ENCODE measurements at regions not wholly inside any gene's neighbourhood (a gene's known extent, or its start where the extent isn't known, plus 50 kb on each side); places are given as distances from the start of the nearest gene placed in this dataset.
"Not testable (repeated sequence)": the region's sequence is repeated elsewhere in the genome, so short reads cannot be mapped to it uniquely, and the experiment has no call there.

- DNase-seq (ENCODE audit: low spot score); H3K27ac Mint-ChIP-seq; intact Hi-C loops (cut with micrococcal nuclease); H3K4me3 Mint-ChIP-seq (ENCODE audit: low read depth): not testable (repeated sequence)
- H3K36me3 Mint-ChIP-seq (ENCODE audit: low read depth), result peaks cover 12% of the 10 kb centered on the region
- peaks cover 15% of the 10 kb centered on the region for H3K4me1 Mint-ChIP-seq (ENCODE audit: low read depth)
- H3K27me3 Mint-ChIP-seq (ENCODE audit: low read depth), result peaks cover 15% of the 10 kb centered on the region
- H3K9me3 Mint-ChIP-seq, result peaks cover 27% of the 10 kb centered on the region
These were observed 1464.1 kb downstream of the FOXD4L5 start for GRCh38 chr9:63820882-63821281.

DNA sequence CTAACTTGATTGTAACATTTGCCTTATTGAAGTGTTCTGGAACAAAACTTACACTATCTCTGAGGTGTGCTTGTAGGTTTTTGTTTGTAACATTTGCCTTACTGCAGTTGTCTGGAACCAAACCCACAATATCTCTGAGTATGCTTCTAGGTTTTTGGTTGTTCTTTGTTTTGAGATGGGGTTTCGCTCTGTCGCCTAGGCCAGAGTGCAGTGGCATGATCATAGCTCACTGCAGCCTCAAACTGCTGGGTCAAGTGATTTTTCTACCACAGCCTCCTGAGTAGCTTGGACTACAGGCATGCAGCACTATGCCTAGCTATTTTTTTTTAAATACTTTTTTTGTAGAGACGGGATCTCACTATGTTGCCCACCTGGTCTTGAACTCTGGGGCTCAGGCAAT, 1464.6 kb downstream of the FOXD4L5 start:
- DNase-seq (ENCODE audit: low spot score); H3K27ac Mint-ChIP-seq; intact Hi-C loops (cut with micrococcal nuclease); H3K4me3 Mint-ChIP-seq (ENCODE audit: low read depth): not testable (repeated sequence)
- peaks cover 29% of the 10 kb centered on the region for H3K9me3 Mint-ChIP-seq
- H3K27me3 Mint-ChIP-seq (ENCODE audit: low read depth), result peaks cover 15% of the 10 kb centered on the region
- H3K36me3 Mint-ChIP-seq (ENCODE audit: low read depth), result peaks cover 13% of the 10 kb centered on the region
- peaks cover 15% of the 10 kb centered on the region for H3K4me1 Mint-ChIP-seq (ENCODE audit: low read depth)

DNA sequence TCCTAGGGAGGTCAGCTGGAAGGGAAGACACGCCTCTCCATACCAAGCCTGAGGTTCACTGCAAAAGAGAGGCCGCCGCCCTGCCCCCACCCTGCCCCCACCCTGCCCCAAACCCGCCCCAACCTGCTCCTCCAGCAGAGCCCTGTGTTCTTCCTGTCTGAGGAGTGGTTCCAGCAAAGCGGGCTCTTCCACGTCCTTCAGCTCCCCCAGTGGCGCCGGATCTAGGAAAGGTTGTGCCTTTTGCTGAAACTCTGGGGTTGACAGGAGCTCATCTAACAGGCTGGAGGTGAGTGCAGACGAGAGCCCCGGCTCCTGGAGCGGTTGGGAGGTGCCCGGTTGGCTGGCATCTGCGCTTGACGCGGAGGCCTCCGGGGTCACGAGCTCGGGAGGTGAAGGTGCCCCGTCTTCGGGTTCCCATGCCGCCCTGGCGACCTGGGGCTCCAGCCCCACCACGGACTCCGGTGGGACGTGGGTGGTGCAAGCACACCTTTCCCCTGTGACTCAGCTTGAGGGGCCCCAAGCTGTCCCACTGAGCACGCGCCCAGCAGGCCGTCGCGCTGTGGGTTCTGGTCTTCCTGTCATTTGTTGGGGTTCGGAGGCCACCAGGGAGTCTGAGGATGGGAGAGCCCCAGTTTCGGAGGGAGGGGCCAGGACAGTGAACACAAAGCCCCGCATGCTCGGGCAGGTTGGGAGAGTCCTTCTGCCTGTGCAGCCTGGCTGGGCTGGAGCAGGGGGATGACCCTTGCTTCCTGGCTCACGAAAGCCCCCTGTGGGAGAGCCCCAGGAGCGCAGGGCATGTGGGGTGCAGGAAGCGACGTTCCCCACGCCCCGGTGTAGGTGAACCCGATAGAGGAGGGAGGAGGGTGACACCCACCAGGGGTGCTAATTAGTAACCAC, 1467.1 kb downstream of the FOXD4L5 start:
- peak; percentile 65 for DNase-seq (ENCODE audit: low spot score)
- H3K36me3 Mint-ChIP-seq (ENCODE audit: low read depth), result peaks cover 10% of the 10 kb centered on the region
- H3K27me3 Mint-ChIP-seq (ENCODE audit: low read depth), result peaks cover 15% of the 10 kb centered on the region
- H3K27ac Mint-ChIP-seq, result peak overlapping the region; percentile 30
- intact Hi-C loops (cut with micrococcal nuclease), result no loop called here
- H3K4me3 Mint-ChIP-seq (ENCODE audit: low read depth), result peak overlapping the region; percentile 72
- peaks cover 32% of the 10 kb centered on the region for H3K9me3 Mint-ChIP-seq
- H3K4me1 Mint-ChIP-seq (ENCODE audit: low read depth), result peaks cover 15% of the 10 kb centered on the region

DNA sequence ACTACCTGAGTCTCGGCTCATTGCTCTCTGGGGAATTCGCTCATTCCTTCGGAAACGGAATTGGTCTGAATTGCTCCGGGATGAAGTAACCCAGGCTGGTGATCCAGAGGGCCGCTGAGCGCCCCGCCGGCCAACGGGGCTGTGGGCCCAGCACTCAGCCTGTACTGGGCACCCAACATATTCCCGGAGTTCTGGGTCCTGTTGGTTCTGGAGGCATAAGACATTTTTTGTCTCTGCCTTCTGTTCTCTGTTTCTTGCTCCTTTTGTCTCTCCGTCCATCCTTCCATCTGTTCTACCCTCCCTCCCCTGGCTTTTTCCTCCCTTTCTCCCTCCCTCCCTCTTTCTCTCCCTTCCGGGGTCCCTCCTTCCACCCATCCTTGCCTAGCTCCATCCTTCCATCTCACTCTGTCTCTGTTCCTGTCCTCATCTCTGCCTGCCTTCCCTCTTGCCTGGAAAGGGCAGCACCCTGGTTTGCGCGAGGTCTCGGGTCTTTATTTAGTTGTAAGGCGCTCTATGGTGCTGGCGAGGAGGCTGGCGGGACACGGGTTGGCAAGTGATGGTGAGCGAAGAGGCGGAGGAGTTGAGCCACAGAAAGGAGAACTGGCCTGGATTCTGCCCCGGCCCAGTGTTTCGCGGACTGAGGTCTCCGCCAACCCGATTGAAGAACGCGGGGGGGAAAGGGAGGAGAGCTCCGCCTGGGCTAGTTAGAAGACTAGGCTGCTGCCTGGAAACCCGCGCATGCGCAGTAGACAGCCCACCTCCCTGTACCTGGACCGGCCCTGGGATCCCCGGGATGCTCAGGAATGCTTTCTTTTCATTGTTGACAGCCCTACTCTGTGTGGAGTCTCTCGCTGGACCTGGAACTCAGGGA, 1468.0 kb downstream of the FOXD4L5 start:
- H3K36me3 Mint-ChIP-seq (ENCODE audit: low read depth), result peaks cover 10% of the 10 kb centered on the region

GRCh38 chr9:63814970-63815669, 1469.9 kb downstream of the FOXD4L5 start:
- intact Hi-C loops (cut with micrococcal nuclease); H3K27ac Mint-ChIP-seq; H3K4me3 Mint-ChIP-seq (ENCODE audit: low read depth); DNase-seq (ENCODE audit: low spot score); H3K36me3 Mint-ChIP-seq (ENCODE audit: low read depth): not testable (repeated sequence)
- Mint-ChIP-seq H3K27me3 (ENCODE audit: low read depth) (peaks cover 15% of the 10 kb centered on the region), H3K4me1 (ENCODE audit: low read depth) (peaks cover 15% of the 10 kb centered on the region), H3K9me3 (peaks cover 30% of the 10 kb centered on the region)

More for the DNA sequence above, 1468.0 kb downstream of the FOXD4L5 start:
- intact Hi-C loops (cut with micrococcal nuclease), result no loop called here
- Mint-ChIP-seq H3K9me3 (peaks cover 28% of the 10 kb centered on the region), H3K27ac (peak overlapping the region; percentile 58), H3K4me1 (ENCODE audit: low read depth) (peaks cover 15% of the 10 kb centered on the region), H3K27me3 (ENCODE audit: low read depth) (peaks cover 15% of the 10 kb centered on the region), H3K4me3 (ENCODE audit: low read depth) (peak overlapping the region; percentile 72)
- DNase-seq (ENCODE audit: low spot score), result peak; percentile 51

DNA sequence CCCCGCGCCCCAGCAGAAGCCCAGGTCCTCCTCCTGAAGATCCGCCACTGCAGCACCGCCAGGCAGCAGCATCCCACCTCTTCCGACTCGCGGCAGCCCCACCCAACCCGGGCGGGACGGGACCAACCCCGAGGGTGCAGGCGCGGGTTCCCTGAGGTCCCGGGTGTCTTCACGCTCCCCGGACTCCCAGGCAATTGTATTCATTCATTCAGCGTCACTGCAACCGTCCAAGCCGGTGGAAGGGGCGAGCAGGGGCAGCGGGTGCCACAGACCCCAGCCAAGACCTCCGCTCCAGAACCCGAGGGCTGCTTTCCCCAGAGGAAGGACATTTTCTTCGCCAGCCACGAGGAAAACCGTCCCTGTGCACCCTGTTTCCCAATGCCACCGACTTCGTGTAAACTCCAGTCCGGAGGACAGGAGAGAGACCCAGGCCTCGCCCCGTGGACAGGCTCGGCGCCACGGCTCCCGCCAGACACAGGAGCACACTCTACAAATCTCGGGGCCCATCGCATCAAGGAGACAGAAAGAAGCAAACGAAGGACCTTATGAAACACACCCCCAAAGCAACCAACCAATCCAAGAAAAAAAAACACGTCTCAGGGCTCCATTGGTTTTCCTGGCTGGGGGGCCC, 1471.5 kb downstream of the FOXD4L5 start:
- intact Hi-C loops (cut with micrococcal nuclease); H3K36me3 Mint-ChIP-seq (ENCODE audit: low read depth); H3K4me3 Mint-ChIP-seq (ENCODE audit: low read depth); H3K27ac Mint-ChIP-seq; DNase-seq (ENCODE audit: low spot score): not testable (repeated sequence)
- H3K4me1 Mint-ChIP-seq (ENCODE audit: low read depth), result peaks cover 15% of the 10 kb centered on the region
- peaks cover 35% of the 10 kb centered on the region for H3K9me3 Mint-ChIP-seq
- H3K27me3 Mint-ChIP-seq (ENCODE audit: low read depth), result peaks cover 15% of the 10 kb centered on the region

- DNase-seq (ENCODE audit: low spot score); H3K4me3 Mint-ChIP-seq (ENCODE audit: low read depth); H3K27ac Mint-ChIP-seq; intact Hi-C loops (cut with micrococcal nuclease); H3K36me3 Mint-ChIP-seq (ENCODE audit: low read depth): not testable (repeated sequence)
- Mint-ChIP-seq H3K9me3 (peaks cover 34% of the 10 kb centered on the region), H3K27me3 (ENCODE audit: low read depth) (peaks cover 10% of the 10 kb centered on the region), H3K4me1 (ENCODE audit: low read depth) (peaks cover 10% of the 10 kb centered on the region)
These were observed 1472.2 kb downstream of the FOXD4L5 start for GRCh38 chr9:63812822-63813221.

- intact Hi-C loops (cut with micrococcal nuclease); H3K4me1 Mint-ChIP-seq (ENCODE audit: low read depth); DNase-seq (ENCODE audit: low spot score); H3K27ac Mint-ChIP-seq; H3K4me3 Mint-ChIP-seq (ENCODE audit: low read depth); H3K36me3 Mint-ChIP-seq (ENCODE audit: low read depth); H3K27me3 Mint-ChIP-seq (ENCODE audit: low read depth): not testable (repeated sequence)
- peaks cover 51% of the 10 kb centered on the region for H3K9me3 Mint-ChIP-seq
These were observed 1480.8 kb downstream of the FOXD4L5 start for GRCh38 chr9:63804205-63804604.

- DNase-seq (ENCODE audit: low spot score); H3K27me3 Mint-ChIP-seq (ENCODE audit: low read depth); intact Hi-C loops (cut with micrococcal nuclease); H3K4me1 Mint-ChIP-seq (ENCODE audit: low read depth); H3K27ac Mint-ChIP-seq; H3K4me3 Mint-ChIP-seq (ENCODE audit: low read depth); H3K36me3 Mint-ChIP-seq (ENCODE audit: low read depth): not testable (repeated sequence)
- peaks cover 44% of the 10 kb centered on the region for H3K9me3 Mint-ChIP-seq
These were observed 1490.8 kb downstream of the FOXD4L5 start for GRCh38 chr9:63794081-63794685.

GRCh38 chr9:63787454-63787853, 1497.6 kb downstream of the FOXD4L5 start:
- H3K9me3 Mint-ChIP-seq, result peaks cover 43% of the 10 kb centered on the region
- H3K27ac Mint-ChIP-seq; intact Hi-C loops (cut with micrococcal nuclease); H3K4me3 Mint-ChIP-seq (ENCODE audit: low read depth); DNase-seq (ENCODE audit: low spot score); H3K27me3 Mint-ChIP-seq (ENCODE audit: low read depth); H3K36me3 Mint-ChIP-seq (ENCODE audit: low read depth); H3K4me1 Mint-ChIP-seq (ENCODE audit: low read depth): not testable (repeated sequence)

- intact Hi-C loops (cut with micrococcal nuclease); H3K4me1 Mint-ChIP-seq (ENCODE audit: low read depth); H3K36me3 Mint-ChIP-seq (ENCODE audit: low read depth); H3K4me3 Mint-ChIP-seq (ENCODE audit: low read depth); H3K27ac Mint-ChIP-seq; DNase-seq (ENCODE audit: low spot score); H3K27me3 Mint-ChIP-seq (ENCODE audit: low read depth): not testable (repeated sequence)
- peaks cover 26% of the 10 kb centered on the region for H3K9me3 Mint-ChIP-seq
These were observed 1500.0 kb downstream of the FOXD4L5 start for GRCh38 chr9:63785059-63785458.

GRCh38 chr9:63784421-63784820, 1500.6 kb downstream of the FOXD4L5 start:
- H3K4me1 Mint-ChIP-seq (ENCODE audit: low read depth); H3K36me3 Mint-ChIP-seq (ENCODE audit: low read depth); H3K27ac Mint-ChIP-seq; DNase-seq (ENCODE audit: low spot score); H3K4me3 Mint-ChIP-seq (ENCODE audit: low read depth); intact Hi-C loops (cut with micrococcal nuclease); H3K27me3 Mint-ChIP-seq (ENCODE audit: low read depth): not testable (repeated sequence)
- peaks cover 20% of the 10 kb centered on the region for H3K9me3 Mint-ChIP-seq

All from activated T-helper 2 cell treated with anti-CD3 and anti-CD28 coated beads, Interferon-gamma antibody, Interleukin-2, Interleukin-4, amounts not matched to agents 10 μg/mL and 5 μg/mL and 100 μg/mL, durations not matched to agents 14 hours and 24 hours and 36 hours (primary cell).